ENCODE measurements at regions not wholly inside any gene's neighbourhood (a gene's known extent, or its start where the extent isn't known, plus 50 kb on each side); places are given as distances from the start of the nearest gene placed in this dataset.

DNA sequence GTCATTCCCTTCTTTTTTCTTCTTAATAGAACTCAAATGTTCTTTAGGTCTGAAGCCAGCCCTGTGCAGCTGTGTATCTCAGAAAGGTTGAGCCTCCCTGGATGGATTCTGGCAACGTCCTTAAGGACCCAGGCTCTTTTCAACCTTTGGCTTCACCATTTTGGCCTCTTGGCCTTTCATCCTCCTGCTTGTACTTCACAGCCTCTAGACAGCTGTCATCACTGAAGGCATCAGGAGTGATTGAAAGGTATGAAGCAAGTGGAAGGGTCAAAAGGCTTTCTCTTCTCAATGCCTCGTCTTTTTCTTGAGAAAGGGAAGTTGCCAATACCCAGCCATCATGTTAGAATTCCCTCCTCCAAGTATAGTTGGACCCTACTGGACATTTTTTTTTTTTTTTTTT is 81.2 kb upstream of the RANBP3L start:
- TF ChIP-seq POLR2A (IDR thresholded peaks at IDR 0.05), result no peak
- intact Hi-C loops (cut with DNase I; ENCODE audit: low total_unique reads), result no loop called here
- DNase-seq (ENCODE audit: low spot score in 2 of 2), result no peak
- no peak overlapping the region for H3K4me3 ChIP-seq (ENCODE audit: low read depth, poor library complexity, severe bottlenecking)
- WGBS, 2 donors, result 54 to 81% methylated on average over 2 of the region's 2 CpGs

GRCh38 chr5:36383942-36384341 is 82.2 kb upstream of the RANBP3L start:
- no peak for DNase-seq (ENCODE audit: low spot score in 2 of 2)
- 64 to 73% methylated on average over 5 of the region's 5 CpGs for WGBS, 2 donors
- TF ChIP-seq CTCF (IDR thresholded peaks at IDR 0.05) (no peak), POLR2A (IDR thresholded peaks at IDR 0.05) (no peak)
- H3K4me3 ChIP-seq (ENCODE audit: low read depth, poor library complexity, severe bottlenecking), result no peak overlapping the region
- intact Hi-C loops (cut with DNase I; ENCODE audit: low total_unique reads), result no loop called here

GRCh38 chr5:36384845-36385244 is 83.1 kb upstream of the RANBP3L start:
- WGBS, 2 donors, result 55 to 60% methylated on average over 3 of the region's 3 CpGs
- DNase-seq (ENCODE audit: low spot score in 2 of 2), result no peak
- no peak overlapping the region for H3K4me3 ChIP-seq (ENCODE audit: low read depth, poor library complexity, severe bottlenecking)
- TF ChIP-seq CTCF (IDR thresholded peaks at IDR 0.05) (no peak), POLR2A (IDR thresholded peaks at IDR 0.05) (no peak)
- intact Hi-C loops (cut with DNase I; ENCODE audit: low total_unique reads), result no loop called here

- 97% methylated on average over 2 of the region's 2 CpGs for WGBS, 2 donors
- TF ChIP-seq CTCF (IDR thresholded peaks at IDR 0.05), result no peak
- TF ChIP-seq POLR2A (IDR thresholded peaks at IDR 0.05), result no peak
- intact Hi-C loops (cut with DNase I; ENCODE audit: low total_unique reads), result no loop called here
- H3K4me3 ChIP-seq (ENCODE audit: low read depth, poor library complexity, severe bottlenecking), result no peak overlapping the region
- DNase-seq (ENCODE audit: low spot score in 2 of 2), result no peak
Observed at GRCh38 chr5:36385495-36385894, 83.8 kb upstream of the RANBP3L start.

GRCh38 chr5:36388288-36388687 is 86.6 kb upstream of the RANBP3L start:
- TF ChIP-seq CTCF (IDR thresholded peaks at IDR 0.05) (no peak), POLR2A (IDR thresholded peaks at IDR 0.05) (no peak)
- intact Hi-C loops (cut with DNase I; ENCODE audit: low total_unique reads), result no loop called here
- DNase-seq (ENCODE audit: low spot score in 2 of 2), result no peak
- WGBS, 2 donors, result 91 to 92% methylated on average over 4 of the region's 4 CpGs
- H3K4me3 ChIP-seq (ENCODE audit: low read depth, poor library complexity, severe bottlenecking), result no peak overlapping the region

- H3K4me3 ChIP-seq (ENCODE audit: low read depth, poor library complexity, severe bottlenecking), result no peak overlapping the region
- no peak for TF ChIP-seq POLR2A (IDR thresholded peaks at IDR 0.05)
- TF ChIP-seq CTCF (IDR thresholded peaks at IDR 0.05), result no peak
- intact Hi-C loops (cut with DNase I; ENCODE audit: low total_unique reads), result no loop called here
- 61 to 64% methylated on average over 4 of the region's 4 CpGs for WGBS, 2 donors
- DNase-seq (ENCODE audit: low spot score in 2 of 2), result peak in 1 of 2 donors; percentile 33
Observed at GRCh38 chr5:36389245-36389644, 87.5 kb upstream of the RANBP3L start.

All from lower leg skin (tissue), 4 donors.